ENCODE measurements at regions not wholly inside any gene's neighbourhood (a gene's known extent, or its start where the extent isn't known, plus 50 kb on each side); places are given as distances from the start of the nearest gene placed in this dataset.

GRCh38 chr1:88612773-88613172, 71.3 kb upstream of the PKN2 start:
- TF ChIP-seq POLR2A (IDR thresholded peaks at IDR 0.05; ENCODE audit: low read length) (no peak), GATA1 (IDR thresholded peaks at IDR 0.05; ENCODE audit: low read depth, low read length) (no peak)

All from erythroblast (primary cell).